SU-DHL-6 (cell line): ENCODE measurements at regions not wholly inside any gene's neighbourhood (a gene's known extent, or its start where the extent isn't known, plus 50 kb on each side); places are given as distances from the start of the nearest gene placed in this dataset.

Source experiments
- CTCF ChIP-seq: fragments of 200-600 bp; sonication (generic); IDR thresholded peaks from one replicate; pipeline ENCODE4 v1.5.1; 2017; ENCODE audit warnings: antibody characterized with exemption, mild to moderate bottlenecking, low read length, moderate library complexity; ENCODE audit not compliant: insufficient read depth, poor library complexity, severe bottlenecking
- EZH2phosphoT487 ChIP-seq: fragments of 200-600 bp; sonication (generic), shearing (Covaris generic); conservative IDR thresholded peaks from 2 replicates; pipeline ENCODE4 v1.6.1; 2018; ENCODE audit warnings: mild to moderate bottlenecking, antibody characterized with exemption, low read length, moderate library complexity, mixed read lengths

GRCh38 chr11:79940165-79940564, 499.3 kb upstream of the TENM4 start:
- TF ChIP-seq CTCF: no peak
- no peak for TF ChIP-seq EZH2phosphoT487
